GM18499 (cell line): ENCODE measurements at regions not wholly inside any gene's neighbourhood (a gene's known extent, or its start where the extent isn't known, plus 50 kb on each side); places are given as distances from the start of the nearest gene placed in this dataset.
"Not testable (repeated sequence)": the region's sequence is repeated elsewhere in the genome, so short reads cannot be mapped to it uniquely, and the experiment has no call there.

Source experiments
- ATAC-seq: cut with Tn5 transposase; IDR thresholded peaks from one replicate; pipeline ENCODE4 v1.9.1; 2021; ENCODE audit warnings: moderate number of reproducible peaks; ENCODE audit not compliant: insufficient read depth, unreplicated experiment

DNA sequence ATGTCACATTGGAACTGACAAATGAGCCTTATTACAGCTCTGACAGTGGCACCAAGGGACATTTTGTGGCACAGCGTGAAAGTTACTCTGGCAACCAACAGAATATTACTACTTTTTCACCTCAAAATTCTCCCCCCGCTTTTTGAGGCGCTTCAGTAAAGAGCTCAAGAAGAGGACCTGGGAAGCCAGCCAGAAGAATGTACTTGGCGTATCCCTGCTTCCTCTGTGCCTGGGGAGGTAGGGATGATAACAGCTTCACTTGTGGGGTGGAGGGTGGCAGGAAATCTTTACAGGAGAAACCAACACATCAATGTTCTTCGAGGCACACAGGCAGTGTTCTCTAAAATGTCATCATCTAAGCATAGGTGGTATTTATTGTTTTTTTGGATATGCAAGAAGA lies 624.1 kb downstream of the NR2F1-AS1 start:
- no peak for ATAC-seq

DNA sequence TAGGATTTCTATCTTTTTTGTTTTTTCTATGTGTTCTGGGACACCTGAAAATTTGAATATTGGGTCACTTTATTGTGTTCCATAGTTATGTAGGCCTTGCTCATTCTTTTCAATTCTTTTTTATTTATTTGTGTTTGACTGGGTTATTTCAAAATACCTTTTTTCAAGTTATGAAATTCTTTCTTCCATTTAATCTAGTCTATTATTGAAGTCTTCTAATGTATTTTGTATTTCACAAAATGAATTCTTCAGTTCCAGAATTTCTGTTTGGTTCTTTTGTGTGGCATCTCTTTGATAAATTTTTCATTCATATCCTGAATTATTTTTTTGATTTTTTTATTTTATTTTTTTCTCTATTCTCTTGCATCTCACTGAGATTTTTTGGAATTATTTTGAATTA lies 628.8 kb downstream of the NR2F1-AS1 start:
- no peak for ATAC-seq

DNA sequence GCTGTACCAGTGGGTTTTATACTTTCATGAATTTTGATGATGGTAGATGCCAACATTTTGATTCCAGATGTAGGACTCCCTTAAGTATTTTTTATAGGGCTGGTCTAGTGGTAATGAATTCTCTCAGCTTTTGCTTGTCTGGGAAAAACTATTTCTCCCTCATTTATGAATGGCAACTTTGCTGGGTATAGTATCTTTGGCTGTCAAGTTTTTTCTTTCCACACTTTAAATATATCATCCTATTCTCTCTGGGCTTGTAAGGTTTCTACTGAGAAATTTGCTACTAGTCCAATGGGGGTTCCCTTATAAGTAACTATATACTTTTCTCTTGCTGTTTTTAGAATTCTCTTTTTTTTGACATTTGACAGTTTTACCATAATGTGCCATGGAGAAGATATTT lies 629.3 kb downstream of the NR2F1-AS1 start:
- no peak for ATAC-seq

DNA sequence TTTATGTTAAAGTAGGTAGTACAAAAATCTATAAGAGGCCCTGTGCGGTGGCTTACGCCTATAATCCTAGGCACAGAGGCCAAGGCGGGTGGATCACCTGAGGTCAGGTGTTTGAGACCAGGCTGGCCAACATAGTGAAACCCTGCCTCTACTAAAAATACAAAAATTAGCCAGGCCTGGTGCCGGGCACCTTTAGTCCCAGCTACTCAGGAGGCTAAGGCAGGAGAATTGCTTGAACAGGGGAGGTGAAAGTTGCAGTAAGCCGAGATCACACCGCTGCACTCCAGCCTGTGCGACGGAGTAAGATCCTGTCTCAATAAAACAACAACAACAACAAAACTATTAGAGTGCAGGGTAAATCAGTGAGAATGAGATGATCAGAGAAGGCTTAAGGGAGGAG lies 634.5 kb downstream of the NR2F1-AS1 start:
- no peak for ATAC-seq

DNA sequence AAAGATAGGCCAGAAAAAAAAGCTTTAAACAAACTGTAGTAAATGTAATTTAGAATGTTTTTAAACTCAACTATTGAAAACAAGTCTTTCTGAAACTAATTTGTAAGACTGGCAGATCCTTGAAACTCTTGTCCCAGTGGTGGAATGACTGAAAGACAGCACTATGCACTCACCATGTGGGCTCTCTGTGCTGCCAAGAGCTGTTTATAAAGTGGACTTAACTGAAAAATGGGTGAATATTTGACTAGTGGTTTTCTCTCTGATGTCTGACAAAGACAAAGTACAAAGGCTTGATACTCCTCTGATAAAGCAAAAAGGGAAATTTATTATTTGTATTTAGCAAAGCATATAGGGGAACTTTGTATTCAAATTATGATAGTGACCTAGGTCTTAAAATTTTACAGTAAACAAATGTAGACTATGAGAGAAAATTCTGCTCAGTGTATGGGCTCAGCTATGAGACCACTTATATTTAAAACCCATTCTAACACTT lies 635.4 kb downstream of the NR2F1-AS1 start:
- no peak for ATAC-seq

DNA sequence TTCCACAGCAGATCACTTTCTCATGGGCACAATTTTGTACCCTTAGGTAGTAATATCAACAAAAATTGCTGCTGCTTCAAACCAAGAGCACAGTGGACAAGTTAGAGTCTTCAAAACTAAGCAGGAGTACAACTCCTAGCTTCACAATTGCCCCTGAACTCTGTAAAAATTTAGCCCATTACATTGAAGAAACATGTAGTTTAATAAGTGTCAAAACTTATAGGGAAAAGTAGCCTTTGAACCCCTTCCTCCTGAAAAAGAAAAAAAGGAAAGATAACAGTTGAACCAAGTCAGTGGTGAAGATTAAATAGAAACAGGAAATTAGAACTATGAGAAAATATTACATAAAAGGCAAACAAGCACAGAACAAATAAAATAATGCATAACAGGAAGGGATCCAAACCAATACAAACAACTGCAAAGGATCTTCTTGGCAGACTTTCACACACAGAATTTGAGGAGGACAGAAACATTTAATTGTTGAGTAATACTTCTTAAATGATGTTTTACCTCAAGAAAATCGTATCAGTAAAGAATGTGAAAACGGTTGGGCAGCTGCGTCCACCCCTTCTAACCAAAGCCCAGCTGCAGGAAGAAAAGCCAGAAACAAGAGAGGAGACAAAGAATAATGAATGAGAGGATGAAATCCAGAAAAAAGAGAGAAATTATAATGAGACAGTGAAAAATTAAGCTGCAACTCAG lies 636.0 kb downstream of the NR2F1-AS1 start:
- no peak for ATAC-seq

DNA sequence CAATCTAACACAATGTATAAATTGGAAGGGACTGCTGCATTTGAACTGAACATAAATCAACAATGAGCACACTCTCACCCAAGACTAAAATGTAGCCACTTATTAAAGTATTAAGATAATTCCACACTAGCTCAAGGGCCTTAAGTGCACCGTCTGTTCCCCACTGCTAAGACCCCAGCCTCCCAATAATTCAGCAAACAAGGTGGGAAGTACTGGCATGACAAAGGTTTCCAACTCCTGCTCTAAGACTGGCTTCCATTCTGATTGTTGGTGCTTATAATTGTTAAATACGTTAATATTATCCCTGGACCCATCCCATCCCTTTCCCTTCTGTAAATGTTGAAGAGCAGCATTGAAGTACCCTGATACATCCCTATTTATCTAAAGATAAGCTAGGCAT lies 636.7 kb downstream of the NR2F1-AS1 start:
- no peak for ATAC-seq

DNA sequence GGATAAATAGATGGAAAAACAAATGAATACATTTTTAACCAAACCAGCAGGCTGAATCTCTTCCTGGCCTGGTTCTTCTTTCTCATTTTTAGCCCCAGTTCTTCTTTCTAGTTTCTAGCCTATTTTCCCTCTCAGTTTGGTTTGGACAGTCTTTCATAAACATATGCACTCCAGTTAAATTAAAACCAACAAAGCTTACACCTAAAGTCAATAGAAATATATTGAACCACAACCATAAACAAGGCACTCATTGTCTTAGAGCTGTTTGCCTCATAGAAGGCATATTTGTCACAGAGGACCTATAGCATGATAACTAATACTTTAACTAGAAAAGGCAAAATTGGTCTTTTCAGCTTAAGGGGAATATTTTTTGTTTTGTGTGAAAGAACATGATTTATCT lies 638.3 kb downstream of the NR2F1-AS1 start:
- no peak for ATAC-seq

DNA sequence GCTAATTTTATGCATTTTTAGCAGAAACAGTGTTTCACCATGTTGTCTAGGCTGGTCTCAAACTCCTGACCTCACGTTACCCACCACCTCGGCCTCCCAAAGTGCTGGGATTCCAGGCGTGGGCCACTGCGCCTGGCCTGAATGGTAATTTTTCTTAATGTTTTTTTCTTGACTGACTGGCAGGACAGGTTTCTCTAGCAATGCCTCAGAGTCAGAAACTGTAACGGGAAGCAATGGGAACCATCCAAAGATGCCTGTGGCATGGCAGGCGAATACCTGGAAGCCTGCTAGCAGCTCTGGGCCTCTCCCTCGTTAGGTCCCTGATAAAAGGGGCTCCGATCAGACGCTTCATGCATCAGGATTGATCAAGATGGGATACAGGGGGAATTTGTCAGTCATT lies 639.2 kb downstream of the NR2F1-AS1 start:
- ATAC-seq: no peak

DNA sequence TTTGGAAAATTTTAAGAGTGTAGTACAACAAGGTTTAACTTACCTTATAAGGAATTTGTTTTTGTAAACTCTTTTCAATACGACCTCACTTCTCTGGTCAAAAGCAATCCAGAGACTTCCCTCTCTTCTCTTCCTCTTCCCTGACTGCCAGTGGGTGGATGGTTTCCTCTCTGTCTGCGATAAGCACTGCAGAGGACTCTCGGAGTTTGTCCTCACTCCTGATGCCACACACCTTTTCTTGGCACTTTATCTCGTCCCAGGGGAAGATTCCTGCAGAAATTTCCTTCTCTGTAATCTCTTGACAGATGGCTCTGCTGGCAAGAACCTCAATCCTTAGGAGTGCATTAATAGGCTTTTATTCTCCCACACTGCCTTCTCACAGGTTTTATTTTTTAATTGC lies 641.6 kb downstream of the NR2F1-AS1 start:
- no peak for ATAC-seq

DNA sequence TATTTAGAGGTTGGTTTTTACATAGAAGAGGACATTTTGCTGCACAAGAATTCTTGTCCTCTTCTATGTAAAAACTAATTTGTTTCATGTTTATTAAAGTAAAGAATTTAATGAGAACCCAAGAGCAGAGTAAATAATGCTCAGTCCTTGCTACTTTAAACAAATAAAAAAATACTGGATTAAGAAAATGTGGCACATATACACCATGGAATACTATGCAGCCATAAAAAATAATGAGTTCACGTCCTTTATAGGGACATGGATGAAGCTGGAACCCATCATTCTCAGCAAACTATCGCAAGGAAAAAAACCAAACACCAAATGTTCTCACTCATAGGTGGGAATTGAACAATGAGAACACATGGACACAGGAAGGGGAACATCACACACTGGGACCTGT lies 643.6 kb downstream of the NR2F1-AS1 start:
- ATAC-seq: not testable (repeated sequence)

DNA sequence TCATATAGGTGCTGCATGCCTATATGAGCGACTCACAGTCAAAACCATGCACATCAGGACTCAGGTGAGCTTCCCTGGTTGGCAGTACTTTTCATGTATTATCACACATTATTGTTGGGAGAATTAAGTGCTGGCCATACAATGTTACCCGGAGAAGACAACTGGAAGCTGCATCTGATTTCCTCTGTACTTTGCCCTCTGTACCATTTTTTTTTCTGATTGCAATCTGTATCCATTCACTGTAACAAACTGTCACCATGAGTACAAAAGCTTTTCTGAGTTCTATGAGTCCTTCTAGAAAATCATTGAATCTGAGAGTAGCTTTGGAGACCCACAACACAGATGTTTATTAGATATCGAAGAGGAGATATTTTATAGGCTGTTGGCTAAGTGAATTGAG lies 651.0 kb downstream of the NR2F1-AS1 start:
- no peak for ATAC-seq

DNA sequence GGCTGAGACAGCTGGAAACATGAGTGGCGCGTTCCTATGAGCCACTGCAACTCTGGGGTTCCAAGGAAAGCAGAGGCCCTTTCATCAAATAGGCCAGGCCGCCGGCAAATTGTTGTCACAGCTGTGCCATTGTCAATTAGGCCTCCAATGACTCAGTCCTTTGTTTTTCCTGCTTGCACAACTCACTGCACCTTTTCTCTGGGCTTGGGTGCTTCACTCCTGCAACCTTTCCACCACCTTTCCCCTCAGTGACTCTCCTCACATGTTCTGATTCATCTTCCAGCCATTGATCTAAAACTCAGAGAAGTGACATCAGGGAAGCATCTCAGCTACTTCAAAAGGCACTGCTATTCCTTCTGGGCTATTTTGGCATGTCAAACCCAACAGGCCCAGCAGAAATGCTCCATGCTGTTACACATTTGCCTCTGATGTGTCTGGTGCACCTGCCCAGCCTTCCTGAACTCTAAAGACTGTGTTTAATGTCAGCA lies 653.7 kb downstream of the NR2F1-AS1 start:
- no peak for ATAC-seq

DNA sequence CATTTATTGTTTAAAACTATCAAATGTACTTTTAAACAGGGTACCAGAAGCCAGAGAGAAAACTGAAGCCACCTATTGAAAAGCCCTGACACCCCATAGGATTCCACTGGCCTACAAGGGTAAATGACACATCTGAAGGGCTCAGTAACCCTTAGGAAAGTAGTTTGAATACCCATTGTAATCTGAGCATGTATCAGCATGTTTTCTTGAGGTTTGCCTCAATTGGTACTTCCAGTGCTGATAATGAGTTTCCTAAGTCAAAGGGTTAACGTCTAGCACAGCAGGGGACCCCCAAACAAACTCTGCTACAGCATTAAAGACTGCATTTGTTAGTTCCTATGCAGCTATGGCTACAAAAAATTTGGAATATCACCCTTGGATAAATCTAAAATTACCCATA lies 657.1 kb downstream of the NR2F1-AS1 start:
- no peak for ATAC-seq

DNA sequence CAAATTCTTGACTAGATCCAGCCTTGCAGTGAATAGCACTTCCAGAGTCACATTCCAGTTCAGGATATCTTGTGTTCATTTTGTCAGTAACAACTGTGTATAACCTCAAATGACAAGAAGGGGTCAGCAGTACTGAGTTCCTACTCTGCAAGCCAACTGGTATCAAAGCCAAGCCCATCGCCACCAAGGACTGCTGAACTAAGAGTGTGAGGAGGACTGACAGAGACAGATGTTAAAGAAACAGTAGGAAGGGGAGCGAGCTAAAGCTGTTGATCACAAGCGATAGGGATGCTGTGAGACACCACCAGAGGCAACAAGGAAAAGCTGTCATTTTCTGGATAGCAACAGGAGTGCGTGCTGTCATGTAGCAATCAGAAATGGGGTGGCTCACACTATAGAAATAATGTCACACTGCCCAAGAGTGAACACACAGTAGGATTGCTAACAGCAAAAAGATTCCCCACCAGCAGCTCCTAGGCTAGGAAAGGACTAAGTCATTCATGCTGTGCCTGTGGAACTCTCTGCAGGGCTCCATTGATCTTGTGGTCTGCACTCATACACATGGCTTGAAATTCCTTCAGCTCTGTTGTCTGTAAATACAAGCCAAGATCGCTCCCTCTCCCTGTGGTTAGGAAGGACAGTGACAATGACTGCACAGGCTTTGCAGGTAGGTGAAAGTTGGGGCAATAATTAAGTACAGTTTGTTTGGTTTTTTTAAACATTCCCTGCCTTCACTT lies 658.6 kb downstream of the NR2F1-AS1 start:
- no peak for ATAC-seq

DNA sequence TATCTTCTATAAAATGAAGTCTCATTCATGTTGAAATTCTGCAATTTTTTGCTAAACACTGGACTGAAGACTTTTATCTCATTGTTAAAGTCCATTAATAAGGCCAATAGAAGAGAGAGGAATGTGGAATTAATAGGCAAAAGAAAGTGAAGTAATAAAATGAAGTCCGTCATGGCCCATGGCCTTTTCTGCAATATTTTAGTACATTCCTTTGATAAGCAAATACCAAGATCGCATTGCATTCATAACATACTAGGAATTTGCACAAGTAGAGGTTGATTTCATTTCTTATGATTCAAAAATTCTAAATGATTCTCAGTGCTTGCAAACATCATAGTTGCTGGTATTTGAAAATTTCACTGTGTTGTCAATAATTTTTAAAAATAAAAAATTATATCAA lies 664.0 kb downstream of the NR2F1-AS1 start:
- ATAC-seq: no peak

DNA sequence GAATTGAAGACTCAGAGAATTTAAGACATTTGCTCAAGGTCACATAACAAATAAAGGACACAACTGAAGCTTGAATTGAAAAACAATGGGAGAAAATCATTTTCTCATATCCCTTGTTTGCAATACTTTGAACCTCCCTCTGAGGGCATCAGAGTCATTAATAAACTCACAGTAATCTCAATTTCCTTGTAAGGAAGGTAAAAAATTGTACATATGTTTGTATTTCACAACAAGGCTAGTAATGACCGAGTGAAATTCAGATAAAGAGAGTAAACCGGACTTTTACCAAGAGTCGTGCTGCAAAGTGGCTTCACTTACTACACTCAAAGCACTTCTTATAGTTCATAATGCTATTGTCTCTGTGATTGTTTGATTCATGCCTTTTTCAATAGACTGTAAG lies 665.0 kb downstream of the NR2F1-AS1 start:
- ATAC-seq: no peak

DNA sequence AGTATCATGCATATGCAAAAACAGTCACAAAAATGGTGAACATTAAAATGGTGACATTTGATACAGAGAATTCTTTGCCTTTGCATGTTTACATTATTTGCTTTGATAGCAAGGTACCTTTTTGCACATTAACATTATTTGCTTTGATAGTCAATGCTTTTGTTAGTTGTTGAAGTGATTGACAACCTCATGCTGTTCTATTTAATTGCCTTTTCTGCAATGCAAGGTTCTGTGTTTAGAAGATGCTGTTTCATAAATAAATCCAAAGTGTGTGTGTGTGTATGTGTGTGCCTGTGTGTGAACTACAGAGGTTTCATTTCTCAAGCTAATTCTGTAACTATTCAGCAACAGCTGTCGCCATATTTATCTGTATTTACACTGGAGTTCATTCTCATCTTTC lies 668.7 kb downstream of the NR2F1-AS1 start:
- no peak for ATAC-seq

DNA sequence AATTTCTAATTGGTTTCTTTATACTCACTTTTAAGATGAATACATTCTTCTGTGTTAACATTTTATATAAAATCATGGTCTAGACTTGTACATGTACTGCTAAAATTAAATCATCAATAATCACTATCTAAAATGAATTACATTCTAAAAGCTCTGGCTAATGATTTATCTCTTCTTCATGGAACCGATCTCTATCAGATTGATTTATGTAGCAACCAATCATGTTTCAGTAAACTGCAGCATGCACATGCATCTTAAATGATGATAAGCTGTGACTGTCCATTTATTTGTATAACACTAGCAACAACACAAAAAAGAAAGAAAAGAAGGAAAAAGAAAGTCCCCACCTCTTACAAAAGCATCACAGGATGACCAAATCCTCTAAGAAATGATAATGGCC lies 669.2 kb downstream of the NR2F1-AS1 start:
- no peak for ATAC-seq

DNA sequence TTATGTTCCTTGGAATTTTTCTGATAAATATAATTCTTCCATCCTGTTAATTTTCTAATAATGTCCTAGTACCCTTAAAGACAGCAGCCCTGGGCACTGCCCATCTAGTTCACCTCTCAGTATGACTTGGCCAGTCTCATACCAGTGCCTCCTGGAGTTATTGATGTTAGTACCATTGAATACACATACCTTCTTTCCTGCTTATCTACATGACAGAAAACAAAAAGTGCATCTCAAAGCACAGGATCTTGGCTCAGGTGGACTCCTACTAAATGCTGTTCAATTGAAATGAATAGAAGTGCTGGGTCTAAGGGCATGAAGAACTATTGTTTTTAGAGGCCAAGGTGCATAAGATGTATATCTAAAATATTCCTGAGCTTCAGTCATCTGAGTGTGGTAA lies 669.7 kb downstream of the NR2F1-AS1 start:
- ATAC-seq: no peak

DNA sequence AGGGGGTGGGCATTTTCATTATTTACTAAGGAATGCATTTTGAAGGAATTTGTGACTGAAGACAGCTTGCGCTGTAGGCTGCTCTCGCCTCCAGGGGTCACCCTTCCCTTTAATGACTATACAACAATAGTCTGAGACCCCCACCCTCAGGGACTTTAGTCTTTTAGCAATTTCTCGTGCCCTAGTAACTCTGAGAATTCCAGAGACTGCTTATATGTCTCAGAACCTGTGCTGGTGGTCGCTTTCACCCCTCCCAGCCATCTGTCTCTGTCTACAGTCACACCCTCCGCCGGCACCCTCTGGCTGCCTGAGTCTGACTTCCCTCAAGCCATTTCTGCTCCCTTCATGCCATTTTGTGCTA lies 671.4 kb downstream of the NR2F1-AS1 start:
- no peak for ATAC-seq
